ENCODE measurements at regions not wholly inside any gene's neighbourhood (a gene's known extent, or its start where the extent isn't known, plus 50 kb on each side); places are given as distances from the start of the nearest gene placed in this dataset.

DNA sequence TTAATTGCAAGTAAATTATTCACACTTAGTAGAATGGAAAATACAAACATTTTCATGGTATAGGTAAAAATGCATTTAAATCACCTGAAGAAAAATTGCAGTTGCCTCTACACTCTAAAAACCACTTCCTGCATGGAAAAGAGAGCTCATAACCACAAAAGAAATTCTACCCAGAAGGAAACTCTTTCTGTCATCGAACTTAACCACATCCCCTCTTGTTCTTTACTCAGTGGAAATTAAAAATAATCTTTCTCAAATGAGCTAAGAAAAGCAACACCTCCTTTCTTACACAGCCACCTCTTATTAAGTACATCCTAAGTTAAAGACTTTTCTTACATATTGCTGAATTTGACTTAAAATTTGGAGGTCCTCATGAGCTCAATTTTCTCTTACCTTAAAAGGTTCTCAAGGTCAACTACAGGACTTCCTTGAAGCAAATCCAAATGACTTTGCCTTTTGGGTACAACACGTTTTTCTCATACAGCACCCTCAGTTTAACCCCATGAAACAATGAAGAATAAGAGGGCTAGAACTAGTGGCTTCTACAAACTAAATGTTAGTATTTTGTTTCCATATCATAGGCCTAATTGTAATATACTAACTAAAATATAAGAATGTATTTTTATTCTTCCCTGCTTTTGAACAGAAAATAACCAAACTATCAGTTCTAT, 109.1 kb upstream of the CRIM1 start (continued):
- TF ChIP-seq, protein P1, sequence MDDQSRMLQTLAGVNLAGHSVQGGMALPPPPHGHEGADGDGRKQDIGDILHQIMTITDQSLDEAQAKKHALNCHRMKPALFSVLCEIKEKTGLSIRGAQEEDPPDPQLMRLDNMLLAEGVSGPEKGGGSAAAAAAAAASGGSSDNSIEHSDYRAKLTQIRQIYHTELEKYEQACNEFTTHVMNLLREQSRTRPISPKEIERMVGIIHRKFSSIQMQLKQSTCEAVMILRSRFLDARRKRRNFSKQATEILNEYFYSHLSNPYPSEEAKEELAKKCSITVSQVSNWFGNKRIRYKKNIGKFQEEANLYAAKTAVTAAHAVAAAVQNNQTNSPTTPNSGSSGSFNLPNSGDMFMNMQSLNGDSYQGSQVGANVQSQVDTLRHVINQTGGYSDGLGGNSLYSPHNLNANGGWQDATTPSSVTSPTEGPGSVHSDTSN (IDR thresholded peaks at IDR 0.05; ENCODE audit: insufficient replicate concordance, low read depth, low read length): no peak
- TF ChIP-seq PAX5 (IDR thresholded peaks at IDR 0.05; ENCODE audit: borderline replicate concordance, low read depth, low read length) (no peak), POLR2AphosphoS2 (IDR thresholded peaks at IDR 0.05; ENCODE audit: low read depth, low read length) (no peak), YY1 (IDR thresholded peaks at IDR 0.05; ENCODE audit: low read depth, low read length) (no peak), IKZF1 (conservative IDR thresholded peaks at IDR 0.05) (peak; percentile 79), SIN3A (IDR thresholded peaks at IDR 0.05; ENCODE audit: low read depth, low read length) (no peak), CBFB (IDR thresholded peaks at IDR 0.05; ENCODE audit: low read depth) (peak; percentile 95), NR2C2 (IDR thresholded peaks at IDR 0.05; ENCODE audit: borderline replicate concordance, control insufficient read depth, insufficient read length, low read depth) (no peak), RAD21 (IDR thresholded peaks at IDR 0.05; ENCODE audit: insufficient read depth, low read depth, low read length) (no peak), CHD2 (IDR thresholded peaks at IDR 0.05; ENCODE audit: borderline replicate concordance, low read depth, low read length) (no peak), JUNB (IDR thresholded peaks at IDR 0.05) (peak; percentile 67), NR2C1 (IDR thresholded peaks at IDR 0.05) (no peak), KLF5 (IDR thresholded peaks at IDR 0.05; ENCODE audit: partially characterized antibody) (no peak)
- TF ChIP-seq, protein P2, sequence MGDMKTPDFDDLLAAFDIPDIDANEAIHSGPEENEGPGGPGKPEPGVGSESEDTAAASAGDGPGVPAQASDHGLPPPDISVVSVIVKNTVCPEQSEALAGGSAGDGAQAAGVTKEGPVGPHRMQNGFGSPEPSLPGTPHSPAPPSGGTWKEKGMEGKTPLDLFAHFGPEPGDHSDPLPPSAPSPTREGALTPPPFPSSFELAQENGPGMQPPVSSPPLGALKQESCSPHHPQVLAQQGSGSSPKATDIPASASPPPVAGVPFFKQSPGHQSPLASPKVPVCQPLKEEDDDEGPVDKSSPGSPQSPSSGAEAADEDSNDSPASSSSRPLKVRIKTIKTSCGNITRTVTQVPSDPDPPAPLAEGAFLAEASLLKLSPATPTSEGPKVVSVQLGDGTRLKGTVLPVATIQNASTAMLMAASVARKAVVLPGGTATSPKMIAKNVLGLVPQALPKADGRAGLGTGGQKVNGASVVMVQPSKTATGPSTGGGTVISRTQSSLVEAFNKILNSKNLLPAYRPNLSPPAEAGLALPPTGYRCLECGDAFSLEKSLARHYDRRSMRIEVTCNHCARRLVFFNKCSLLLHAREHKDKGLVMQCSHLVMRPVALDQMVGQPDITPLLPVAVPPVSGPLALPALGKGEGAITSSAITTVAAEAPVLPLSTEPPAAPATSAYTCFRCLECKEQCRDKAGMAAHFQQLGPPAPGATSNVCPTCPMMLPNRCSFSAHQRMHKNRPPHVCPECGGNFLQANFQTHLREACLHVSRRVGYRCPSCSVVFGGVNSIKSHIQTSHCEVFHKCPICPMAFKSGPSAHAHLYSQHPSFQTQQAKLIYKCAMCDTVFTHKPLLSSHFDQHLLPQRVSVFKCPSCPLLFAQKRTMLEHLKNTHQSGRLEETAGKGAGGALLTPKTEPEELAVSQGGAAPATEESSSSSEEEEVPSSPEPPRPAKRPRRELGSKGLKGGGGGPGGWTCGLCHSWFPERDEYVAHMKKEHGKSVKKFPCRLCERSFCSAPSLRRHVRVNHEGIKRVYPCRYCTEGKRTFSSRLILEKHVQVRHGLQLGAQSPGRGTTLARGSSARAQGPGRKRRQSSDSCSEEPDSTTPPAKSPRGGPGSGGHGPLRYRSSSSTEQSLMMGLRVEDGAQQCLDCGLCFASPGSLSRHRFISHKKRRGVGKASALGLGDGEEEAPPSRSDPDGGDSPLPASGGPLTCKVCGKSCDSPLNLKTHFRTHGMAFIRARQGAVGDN (IDR thresholded peaks at IDR 0.05): no peak
- TF ChIP-seq, protein P3, sequence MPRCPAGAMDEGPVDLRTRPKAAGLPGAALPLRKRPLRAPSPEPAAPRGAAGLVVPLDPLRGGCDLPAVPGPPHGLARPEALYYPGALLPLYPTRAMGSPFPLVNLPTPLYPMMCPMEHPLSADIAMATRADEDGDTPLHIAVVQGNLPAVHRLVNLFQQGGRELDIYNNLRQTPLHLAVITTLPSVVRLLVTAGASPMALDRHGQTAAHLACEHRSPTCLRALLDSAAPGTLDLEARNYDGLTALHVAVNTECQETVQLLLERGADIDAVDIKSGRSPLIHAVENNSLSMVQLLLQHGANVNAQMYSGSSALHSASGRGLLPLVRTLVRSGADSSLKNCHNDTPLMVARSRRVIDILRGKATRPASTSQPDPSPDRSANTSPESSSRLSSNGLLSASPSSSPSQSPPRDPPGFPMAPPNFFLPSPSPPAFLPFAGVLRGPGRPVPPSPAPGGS (IDR thresholded peaks at IDR 0.05; ENCODE audit: borderline replicate concordance, insufficient read depth, low read depth, low read length, poor library complexity, severe bottlenecking): peak; percentile 41
- TF ChIP-seq, protein P4, sequence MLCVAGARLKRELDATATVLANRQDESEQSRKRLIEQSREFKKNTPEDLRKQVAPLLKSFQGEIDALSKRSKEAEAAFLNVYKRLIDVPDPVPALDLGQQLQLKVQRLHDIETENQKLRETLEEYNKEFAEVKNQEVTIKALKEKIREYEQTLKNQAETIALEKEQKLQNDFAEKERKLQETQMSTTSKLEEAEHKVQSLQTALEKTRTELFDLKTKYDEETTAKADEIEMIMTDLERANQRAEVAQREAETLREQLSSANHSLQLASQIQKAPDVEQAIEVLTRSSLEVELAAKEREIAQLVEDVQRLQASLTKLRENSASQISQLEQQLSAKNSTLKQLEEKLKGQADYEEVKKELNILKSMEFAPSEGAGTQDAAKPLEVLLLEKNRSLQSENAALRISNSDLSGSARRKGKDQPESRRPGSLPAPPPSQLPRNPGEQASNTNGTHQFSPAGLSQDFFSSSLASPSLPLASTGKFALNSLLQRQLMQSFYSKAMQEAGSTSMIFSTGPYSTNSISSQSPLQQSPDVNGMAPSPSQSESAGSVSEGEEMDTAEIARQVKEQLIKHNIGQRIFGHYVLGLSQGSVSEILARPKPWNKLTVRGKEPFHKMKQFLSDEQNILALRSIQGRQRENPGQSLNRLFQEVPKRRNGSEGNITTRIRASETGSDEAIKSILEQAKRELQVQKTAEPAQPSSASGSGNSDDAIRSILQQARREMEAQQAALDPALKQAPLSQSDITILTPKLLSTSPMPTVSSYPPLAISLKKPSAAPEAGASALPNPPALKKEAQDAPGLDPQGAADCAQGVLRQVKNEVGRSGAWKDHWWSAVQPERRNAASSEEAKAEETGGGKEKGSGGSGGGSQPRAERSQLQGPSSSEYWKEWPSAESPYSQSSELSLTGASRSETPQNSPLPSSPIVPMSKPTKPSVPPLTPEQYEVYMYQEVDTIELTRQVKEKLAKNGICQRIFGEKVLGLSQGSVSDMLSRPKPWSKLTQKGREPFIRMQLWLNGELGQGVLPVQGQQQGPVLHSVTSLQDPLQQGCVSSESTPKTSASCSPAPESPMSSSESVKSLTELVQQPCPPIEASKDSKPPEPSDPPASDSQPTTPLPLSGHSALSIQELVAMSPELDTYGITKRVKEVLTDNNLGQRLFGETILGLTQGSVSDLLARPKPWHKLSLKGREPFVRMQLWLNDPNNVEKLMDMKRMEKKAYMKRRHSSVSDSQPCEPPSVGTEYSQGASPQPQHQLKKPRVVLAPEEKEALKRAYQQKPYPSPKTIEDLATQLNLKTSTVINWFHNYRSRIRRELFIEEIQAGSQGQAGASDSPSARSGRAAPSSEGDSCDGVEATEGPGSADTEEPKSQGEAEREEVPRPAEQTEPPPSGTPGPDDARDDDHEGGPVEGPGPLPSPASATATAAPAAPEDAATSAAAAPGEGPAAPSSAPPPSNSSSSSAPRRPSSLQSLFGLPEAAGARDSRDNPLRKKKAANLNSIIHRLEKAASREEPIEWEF (IDR thresholded peaks at IDR 0.05; ENCODE audit: insufficient replicate concordance, low read depth, low read length): no peak
- TF ChIP-seq, protein P5, sequence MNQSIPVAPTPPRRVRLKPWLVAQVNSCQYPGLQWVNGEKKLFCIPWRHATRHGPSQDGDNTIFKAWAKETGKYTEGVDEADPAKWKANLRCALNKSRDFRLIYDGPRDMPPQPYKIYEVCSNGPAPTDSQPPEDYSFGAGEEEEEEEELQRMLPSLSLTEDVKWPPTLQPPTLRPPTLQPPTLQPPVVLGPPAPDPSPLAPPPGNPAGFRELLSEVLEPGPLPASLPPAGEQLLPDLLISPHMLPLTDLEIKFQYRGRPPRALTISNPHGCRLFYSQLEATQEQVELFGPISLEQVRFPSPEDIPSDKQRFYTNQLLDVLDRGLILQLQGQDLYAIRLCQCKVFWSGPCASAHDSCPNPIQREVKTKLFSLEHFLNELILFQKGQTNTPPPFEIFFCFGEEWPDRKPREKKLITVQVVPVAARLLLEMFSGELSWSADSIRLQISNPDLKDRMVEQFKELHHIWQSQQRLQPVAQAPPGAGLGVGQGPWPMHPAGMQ (IDR thresholded peaks at IDR 0.05; ENCODE audit: borderline replicate concordance): no peak

Data from GM12878 (cell line).